ENCODE measurements at regions not wholly inside any gene's neighbourhood (a gene's known extent, or its start where the extent isn't known, plus 50 kb on each side); places are given as distances from the start of the nearest gene placed in this dataset.

GRCh38 chr6:167491438-167492099 lies 166.7 kb downstream of the TTLL2 start:
- TF ChIP-seq ELK1 (IDR thresholded peaks at IDR 0.05; ENCODE audit: low read depth, low read length) (no peak), POLR2A (IDR thresholded peaks at IDR 0.05; ENCODE audit: low read length) (no peak), RAD21 (conservative IDR thresholded peaks at IDR 0.05 in 1 of 2, IDR thresholded peaks at IDR 0.05 in 1 of 2) (no peak), JUN (IDR thresholded peaks at IDR 0.05) (no peak), FOSL2 (IDR thresholded peaks at IDR 0.05) (no peak), FOSL2 (CRISPR knock-in tag; IDR thresholded peaks at IDR 0.05) (no peak), RARB (CRISPR knock-in tag; IDR thresholded peaks at IDR 0.05) (no peak)

All from A549 (cell line).